ENCODE measurements at regions not wholly inside any gene's neighbourhood (a gene's known extent, or its start where the extent isn't known, plus 50 kb on each side); places are given as distances from the start of the nearest gene placed in this dataset.

- TF ChIP-seq CTCF (conservative IDR thresholded peaks at IDR 0.05) = no peak
- no peaks in the 10 kb centered on the region for H3K36me3 Mint-ChIP-seq (ENCODE audit: low read depth)
- H3K27me3 Mint-ChIP-seq (ENCODE audit: insufficient read depth) = no peaks in the 10 kb centered on the region
- H3K27ac Mint-ChIP-seq = no peak overlapping the region
- no peak for DNase-seq
- Histone ChIP-seq H3K9me3 (ENCODE audit: control insufficient read depth, low read length) (no peaks in the 10 kb centered on the region), H3K4me1 (ENCODE audit: control insufficient read depth, insufficient read depth, low read length) (no peaks in the 10 kb centered on the region), H3K9ac (ENCODE audit: extremely low read depth, low read length, poor library complexity, severe bottlenecking) (no peak overlapping the region), H3K27me3 (ENCODE audit: control insufficient read depth, insufficient read depth, low read length, poor library complexity, severe bottlenecking) (no peaks in the 10 kb centered on the region), H3K36me3 (ENCODE audit: control insufficient read depth, insufficient read depth, low read length) (no peaks in the 10 kb centered on the region), H3K27ac (ENCODE audit: low read depth, low read length) (no peak overlapping the region), H3K4me3 (ENCODE audit: low read length) (no peak overlapping the region)
- no peaks in the 10 kb centered on the region for H3K4me1 Mint-ChIP-seq
- H3K9me3 Mint-ChIP-seq = peaks cover 1% of the 10 kb centered on the region
- no peak overlapping the region for H3K4me3 Mint-ChIP-seq
- WGBS, 2 experiments (ENCODE audit: insufficient coverage in 1 of 2, insufficient read length in 1 of 2) = 92% methylated on average over 1 of the region's 1 CpG; no CpG with 5 or more reads in 1 of the 2 experiments
These were observed 354.5 kb upstream of the ATP5MC3 start for GRCh38 chr2:175536059-175536458.

- no peak overlapping the region for H3K27ac Mint-ChIP-seq
- WGBS, 2 experiments (ENCODE audit: insufficient coverage in 1 of 2, insufficient read length in 1 of 2) = 89 to 95% methylated on average over 2 to 4 of the region's 4 CpGs
- H3K4me1 Mint-ChIP-seq = no peaks in the 10 kb centered on the region
These were observed 354.1 kb upstream of the ATP5MC3 start for GRCh38 chr2:175535631-175536030.

GRCh38 chr2:175525975-175526374, 344.5 kb upstream of the ATP5MC3 start:
- no peak overlapping the region for H3K4me3 Mint-ChIP-seq
- H3K4me1 Mint-ChIP-seq = no peaks in the 10 kb centered on the region
- no peak overlapping the region for H3K27ac Mint-ChIP-seq
- WGBS, 2 experiments (ENCODE audit: insufficient coverage in 1 of 2, insufficient read length in 1 of 2) = 76 to 80% methylated on average over 1 of the region's 1 CpG
- no peak overlapping the region for H3K9ac ChIP-seq (ENCODE audit: extremely low read depth, low read length, poor library complexity, severe bottlenecking)
- no peaks in the 10 kb centered on the region for H3K9me3 Mint-ChIP-seq
- no peaks in the 10 kb centered on the region for H3K27me3 ChIP-seq (ENCODE audit: control insufficient read depth, insufficient read depth, low read length, poor library complexity, severe bottlenecking)
- no peak for TF ChIP-seq CTCF (conservative IDR thresholded peaks at IDR 0.05)
- no peak overlapping the region for H3K4me3 ChIP-seq (ENCODE audit: low read length)
- no peaks in the 10 kb centered on the region for H3K4me1 ChIP-seq (ENCODE audit: control insufficient read depth, insufficient read depth, low read length)
- no peak overlapping the region for H3K27ac ChIP-seq (ENCODE audit: low read depth, low read length)
- H3K9me3 ChIP-seq (ENCODE audit: control insufficient read depth, low read length) = no peaks in the 10 kb centered on the region
- peaks cover 4% of the 10 kb centered on the region for H3K27me3 Mint-ChIP-seq (ENCODE audit: insufficient read depth)
- H3K36me3 Mint-ChIP-seq (ENCODE audit: low read depth) = no peaks in the 10 kb centered on the region
- no peaks in the 10 kb centered on the region for H3K36me3 ChIP-seq (ENCODE audit: control insufficient read depth, insufficient read depth, low read length)
- DNase-seq = no peak

More at GRCh38 chr2:175535631-175536030, 354.1 kb upstream of the ATP5MC3 start:
- no peaks in the 10 kb centered on the region for H3K9me3 ChIP-seq (ENCODE audit: control insufficient read depth, low read length)
- no peaks in the 10 kb centered on the region for H3K4me1 ChIP-seq (ENCODE audit: control insufficient read depth, insufficient read depth, low read length)
- H3K9ac ChIP-seq (ENCODE audit: extremely low read depth, low read length, poor library complexity, severe bottlenecking) = no peak overlapping the region
- no peaks in the 10 kb centered on the region for H3K27me3 ChIP-seq (ENCODE audit: control insufficient read depth, insufficient read depth, low read length, poor library complexity, severe bottlenecking)
- no peaks in the 10 kb centered on the region for H3K27me3 Mint-ChIP-seq (ENCODE audit: insufficient read depth)
- DNase-seq = no peak
- TF ChIP-seq CTCF (conservative IDR thresholded peaks at IDR 0.05) = no peak
- H3K4me3 ChIP-seq (ENCODE audit: low read length) = no peak overlapping the region
- H3K36me3 ChIP-seq (ENCODE audit: control insufficient read depth, insufficient read depth, low read length) = no peaks in the 10 kb centered on the region
- H3K9me3 Mint-ChIP-seq = peaks cover 1% of the 10 kb centered on the region
- no peaks in the 10 kb centered on the region for H3K36me3 Mint-ChIP-seq (ENCODE audit: low read depth)
- no peak overlapping the region for H3K4me3 Mint-ChIP-seq
- no peak overlapping the region for H3K27ac ChIP-seq (ENCODE audit: low read depth, low read length)

All from endodermal cell (in vitro differentiated cells).